ENCODE measurements at regions not wholly inside any gene's neighbourhood (a gene's known extent, or its start where the extent isn't known, plus 50 kb on each side); places are given as distances from the start of the nearest gene placed in this dataset.

DNA sequence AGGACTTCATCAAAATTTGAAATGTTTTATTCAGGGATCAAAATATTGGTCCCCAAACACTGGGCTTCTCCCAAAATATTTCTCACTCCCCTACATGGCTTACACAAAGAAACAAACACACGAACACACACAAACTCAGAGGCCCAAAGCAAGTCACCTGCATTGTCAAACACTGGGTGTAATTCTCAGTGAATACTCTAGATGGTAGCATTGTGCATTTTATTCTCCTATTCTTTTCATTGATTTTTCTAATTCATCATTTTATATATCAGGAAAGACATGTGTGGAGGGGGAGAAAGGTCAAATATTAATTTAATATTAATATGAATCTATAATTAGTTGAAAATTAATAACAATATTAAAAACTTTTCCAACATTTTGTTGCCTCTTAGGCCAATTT lies 72.3 kb upstream of the TNMD start:
- peak; percentile 3 for DNase-seq (ENCODE audit: low spot score)

DNA sequence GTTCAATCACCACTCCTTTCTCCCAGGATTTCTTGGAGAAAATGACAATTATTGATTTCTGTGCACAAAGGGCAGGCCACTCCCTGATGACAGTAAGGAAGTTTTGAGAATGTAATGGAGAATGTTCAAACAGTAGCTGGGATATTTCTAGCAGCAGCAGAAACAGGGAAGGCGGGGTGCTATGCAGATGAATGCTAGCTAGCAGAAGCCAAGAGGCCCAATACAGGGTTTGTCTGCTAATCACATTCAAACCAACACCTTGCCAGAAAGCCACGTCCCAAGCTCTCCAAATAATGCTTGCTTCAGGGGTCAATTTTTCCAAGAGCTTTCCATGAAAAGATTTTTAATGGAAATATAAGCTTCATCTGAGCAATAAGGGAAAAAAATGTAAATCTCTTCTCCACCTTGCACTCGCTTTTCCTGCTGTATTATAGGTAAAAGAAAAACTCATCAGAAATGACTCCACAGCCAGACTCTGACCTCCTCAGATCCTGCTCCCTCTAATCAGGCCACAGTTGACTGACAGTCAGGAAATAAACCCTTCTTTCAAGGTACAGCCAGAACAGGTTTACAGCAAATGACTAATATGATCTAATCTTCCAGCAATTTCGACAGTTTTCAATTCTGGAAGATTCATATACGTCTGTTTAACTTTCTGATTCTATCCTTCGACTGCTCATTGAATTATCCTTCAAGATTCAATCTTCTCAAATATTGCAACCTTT lies 84.7 kb upstream of the PCDH19 start:
- DNase-seq (ENCODE audit: low spot score): no peak

DNA sequence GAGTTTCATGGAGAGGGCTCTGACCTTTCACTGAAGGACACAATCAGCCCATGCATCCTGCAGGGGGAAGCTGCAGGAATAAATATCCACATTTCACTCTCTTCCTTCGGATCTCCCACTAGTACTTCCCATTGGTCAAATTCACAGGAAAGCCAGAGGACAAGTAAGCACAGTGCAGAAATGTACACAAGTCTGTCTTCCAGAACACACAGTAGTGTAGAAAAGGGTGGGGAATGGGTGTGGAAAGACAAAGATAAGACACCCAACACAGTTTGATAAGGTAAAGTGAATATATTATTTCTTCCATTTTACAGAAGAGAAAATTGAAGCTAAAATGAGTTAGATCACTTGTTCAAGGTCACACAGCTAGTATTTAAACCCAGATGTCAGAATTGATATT lies 81.1 kb upstream of the PCDH19 start:
- DNase-seq (ENCODE audit: low spot score): no peak

DNA sequence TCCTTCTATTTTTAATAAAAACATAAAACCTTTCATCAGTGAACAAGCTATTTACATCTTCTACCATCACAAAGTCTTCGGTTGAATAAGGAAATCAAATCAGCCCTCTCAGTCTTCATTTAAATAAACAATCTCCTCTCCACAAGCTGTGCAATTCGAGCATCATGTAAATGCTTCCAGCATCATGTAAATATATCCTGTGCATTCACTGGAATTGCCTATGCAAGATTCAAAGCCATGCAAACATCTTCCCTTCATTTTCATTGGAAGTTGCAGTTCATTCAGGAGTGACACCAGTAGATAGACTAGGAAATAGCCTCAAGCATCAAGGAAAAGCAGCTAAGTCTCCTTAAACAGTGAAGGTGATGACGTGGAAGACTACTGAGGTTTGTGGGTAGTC lies 77.7 kb upstream of the PCDH19 start:
- DNase-seq (ENCODE audit: low spot score): no peak

DNA sequence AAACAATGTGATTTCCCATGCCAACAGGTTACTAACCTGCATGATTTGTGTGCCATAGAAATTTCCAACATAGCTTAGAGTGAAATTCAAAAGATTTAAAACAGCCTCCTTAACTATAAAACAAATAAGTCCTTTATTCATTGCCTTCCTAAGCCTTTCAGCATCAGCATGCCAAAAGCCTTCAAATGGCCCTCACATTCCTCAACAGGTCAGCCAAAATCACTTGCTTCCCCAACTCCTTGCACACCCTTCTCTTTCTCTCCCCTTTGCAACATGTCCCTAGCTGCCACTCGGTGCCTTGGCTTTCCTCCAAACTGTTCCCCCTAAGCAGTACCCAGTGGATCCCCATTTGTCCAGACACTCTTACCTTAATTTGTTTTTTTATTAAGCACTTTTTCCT lies 74.9 kb upstream of the PCDH19 start:
- DNase-seq (ENCODE audit: low spot score): no peak

DNA sequence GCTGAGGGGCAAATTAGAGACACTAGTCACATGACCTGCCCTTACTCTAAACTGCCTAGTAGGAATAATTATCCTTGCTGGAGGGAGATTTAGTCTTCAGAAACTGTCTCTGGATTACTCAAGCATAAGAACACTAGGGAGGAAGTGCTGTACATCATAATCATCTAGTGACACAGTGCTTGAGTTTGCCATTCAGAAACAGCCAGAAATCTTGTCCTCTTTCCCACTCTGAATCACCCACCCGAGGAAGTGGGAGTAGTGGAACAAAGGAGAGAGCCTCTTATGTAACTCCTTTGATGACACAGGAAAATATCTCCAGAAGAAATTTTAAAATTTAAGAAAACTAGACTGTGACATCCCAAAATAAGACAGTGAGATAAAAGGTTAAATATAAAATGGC lies 69.3 kb upstream of the PCDH19 start:
- DNase-seq (ENCODE audit: low spot score): no peak

DNA sequence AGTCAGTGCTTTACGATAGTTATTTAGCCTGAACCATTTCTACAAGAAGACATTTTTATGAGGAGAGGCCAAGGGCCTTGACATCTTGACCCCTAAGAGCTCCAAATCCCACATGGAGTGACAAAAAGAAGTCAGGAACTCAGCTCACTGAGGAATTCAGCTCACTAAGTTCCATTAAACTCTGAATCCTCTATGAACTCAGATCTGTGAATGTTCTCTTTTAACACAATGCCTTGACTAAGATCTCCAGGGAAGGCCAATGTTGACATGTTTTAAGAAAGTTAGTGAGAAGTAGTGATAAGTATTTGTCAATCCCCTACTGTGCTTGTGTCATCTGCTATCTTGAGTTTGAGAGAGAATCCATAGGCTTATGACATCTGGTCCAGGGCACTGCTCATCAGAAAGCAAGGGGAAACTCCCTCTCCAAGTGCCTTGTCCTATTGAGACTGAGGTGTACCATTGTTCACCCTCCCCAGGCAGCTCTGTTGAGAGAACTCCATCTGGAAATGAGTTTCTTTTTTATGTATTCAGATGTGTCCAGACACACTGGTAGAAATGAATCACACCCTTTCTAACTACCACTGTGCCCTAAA lies 68.7 kb upstream of the PCDH19 start:
- no peak for DNase-seq (ENCODE audit: low spot score)

DNA sequence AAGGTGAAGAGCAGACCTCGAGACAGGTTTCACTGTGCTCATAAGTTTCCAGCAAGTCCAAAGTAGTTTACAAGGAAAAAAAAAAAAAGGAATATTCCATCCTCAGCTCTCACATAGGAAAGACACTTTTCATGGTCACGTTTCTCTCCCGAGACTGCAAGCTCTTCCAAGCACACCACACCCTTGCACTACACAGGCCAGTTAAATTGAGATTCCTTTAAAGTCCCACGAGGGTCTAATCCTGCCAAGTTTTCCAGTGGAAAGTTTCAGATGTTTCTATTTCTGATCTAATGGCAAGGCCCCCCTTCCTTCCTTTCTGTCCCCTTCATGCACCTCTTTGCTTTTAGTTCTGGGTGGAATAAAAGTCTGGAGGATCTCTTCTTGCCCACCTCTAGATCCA lies 67.9 kb upstream of the PCDH19 start:
- no peak for DNase-seq (ENCODE audit: low spot score)

DNA sequence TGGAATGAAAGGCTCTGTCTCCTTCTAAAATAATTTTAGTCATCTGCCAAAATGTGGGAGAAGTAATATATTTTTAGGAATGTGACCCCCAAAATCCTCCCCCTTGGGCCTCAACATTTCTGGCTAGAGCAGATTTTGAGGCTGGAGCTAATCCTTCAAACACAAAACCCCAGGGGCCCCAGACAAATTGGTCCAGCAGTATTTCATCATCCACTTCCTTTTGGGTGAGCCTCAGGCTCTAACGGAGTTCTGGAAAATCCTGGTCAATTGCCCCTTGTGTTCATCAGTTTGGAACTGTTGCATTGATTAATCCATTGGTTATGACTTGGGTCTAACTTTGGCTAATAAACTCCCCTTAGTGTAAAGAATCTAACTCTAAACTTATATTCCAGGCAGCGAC lies 67.4 kb upstream of the PCDH19 start:
- no peak for DNase-seq (ENCODE audit: low spot score)
